ENCODE measurements at regions not wholly inside any gene's neighbourhood (a gene's known extent, or its start where the extent isn't known, plus 50 kb on each side); places are given as distances from the start of the nearest gene placed in this dataset.
"Not testable (repeated sequence)": the region's sequence is repeated elsewhere in the genome, so short reads cannot be mapped to it uniquely, and the experiment has no call there.

- TF ChIP-seq, protein P1, sequence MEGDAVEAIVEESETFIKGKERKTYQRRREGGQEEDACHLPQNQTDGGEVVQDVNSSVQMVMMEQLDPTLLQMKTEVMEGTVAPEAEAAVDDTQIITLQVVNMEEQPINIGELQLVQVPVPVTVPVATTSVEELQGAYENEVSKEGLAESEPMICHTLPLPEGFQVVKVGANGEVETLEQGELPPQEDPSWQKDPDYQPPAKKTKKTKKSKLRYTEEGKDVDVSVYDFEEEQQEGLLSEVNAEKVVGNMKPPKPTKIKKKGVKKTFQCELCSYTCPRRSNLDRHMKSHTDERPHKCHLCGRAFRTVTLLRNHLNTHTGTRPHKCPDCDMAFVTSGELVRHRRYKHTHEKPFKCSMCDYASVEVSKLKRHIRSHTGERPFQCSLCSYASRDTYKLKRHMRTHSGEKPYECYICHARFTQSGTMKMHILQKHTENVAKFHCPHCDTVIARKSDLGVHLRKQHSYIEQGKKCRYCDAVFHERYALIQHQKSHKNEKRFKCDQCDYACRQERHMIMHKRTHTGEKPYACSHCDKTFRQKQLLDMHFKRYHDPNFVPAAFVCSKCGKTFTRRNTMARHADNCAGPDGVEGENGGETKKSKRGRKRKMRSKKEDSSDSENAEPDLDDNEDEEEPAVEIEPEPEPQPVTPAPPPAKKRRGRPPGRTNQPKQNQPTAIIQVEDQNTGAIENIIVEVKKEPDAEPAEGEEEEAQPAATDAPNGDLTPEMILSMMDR (IDR thresholded peaks at IDR 0.05; ENCODE audit: low read depth, low read length, missing control alignments), result no peak
- H3K4me3 ChIP-seq (ENCODE audit: low read depth, low read length), result no peak overlapping the region
- no peaks in the 10 kb centered on the region for H3K36me3 ChIP-seq (replicated peaks)
- H3K27ac ChIP-seq, result no peak overlapping the region
- in situ Hi-C loops (cut with HindIII; ENCODE audit: low pct_ligation_motif_present, low sequenced_read_pairs), result no loop called here
- H3K27me3 ChIP-seq (replicated peaks), result no peaks in the 10 kb centered on the region
- no peak for DNase-seq
Measured at GRCh38 chr3:18216996-18217395, 208.1 kb downstream of the SATB1 start.

GRCh38 chr3:18215639-18216038, 209.5 kb downstream of the SATB1 start:
- H3K4me3 ChIP-seq (ENCODE audit: low read depth, low read length), result no peak overlapping the region
- H3K36me3 ChIP-seq (replicated peaks), result no peaks in the 10 kb centered on the region
- in situ Hi-C loops (cut with HindIII; ENCODE audit: low pct_ligation_motif_present, low sequenced_read_pairs), result no loop called here
- TF ChIP-seq, protein P1 (IDR thresholded peaks at IDR 0.05; ENCODE audit: low read depth, low read length, missing control alignments), result no peak
- H3K27ac ChIP-seq, result no peak overlapping the region
- no peaks in the 10 kb centered on the region for H3K27me3 ChIP-seq (replicated peaks)
- DNase-seq, result no peak

DNA sequence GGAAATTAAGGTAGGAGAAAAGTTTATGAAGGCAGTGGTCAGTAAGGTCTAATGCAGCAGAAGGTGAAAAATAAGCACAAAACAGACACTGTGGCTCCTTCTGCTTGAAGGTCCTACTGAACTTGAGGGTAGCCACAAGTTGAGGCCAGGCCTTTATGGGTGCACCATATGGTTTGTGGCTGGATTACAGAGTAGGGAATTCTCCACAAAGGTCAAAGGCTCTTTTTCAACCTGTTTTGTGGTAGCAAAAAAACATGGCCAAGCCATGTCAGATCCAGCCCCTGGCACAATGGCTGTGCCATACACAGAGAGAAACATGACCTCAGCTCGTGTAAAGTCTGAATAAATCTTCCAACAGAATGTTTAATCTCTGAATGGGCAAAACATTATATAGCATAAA, 214.0 kb downstream of the SATB1 start:
- in situ Hi-C loops (cut with HindIII; ENCODE audit: low pct_ligation_motif_present, low sequenced_read_pairs), result no loop called here
- H3K27ac ChIP-seq, result no peak overlapping the region
- DNase-seq, result no peak
- H3K27me3 ChIP-seq (replicated peaks), result no peaks in the 10 kb centered on the region
- TF ChIP-seq, protein P1 (IDR thresholded peaks at IDR 0.05; ENCODE audit: low read depth, low read length, missing control alignments), result no peak
- H3K36me3 ChIP-seq (replicated peaks), result no peaks in the 10 kb centered on the region
- no peak overlapping the region for H3K4me3 ChIP-seq (ENCODE audit: low read depth, low read length)

GRCh38 chr3:18208856-18209255, 216.3 kb downstream of the SATB1 start:
- TF ChIP-seq, protein P1 (IDR thresholded peaks at IDR 0.05; ENCODE audit: low read depth, low read length, missing control alignments), result no peak

DNA sequence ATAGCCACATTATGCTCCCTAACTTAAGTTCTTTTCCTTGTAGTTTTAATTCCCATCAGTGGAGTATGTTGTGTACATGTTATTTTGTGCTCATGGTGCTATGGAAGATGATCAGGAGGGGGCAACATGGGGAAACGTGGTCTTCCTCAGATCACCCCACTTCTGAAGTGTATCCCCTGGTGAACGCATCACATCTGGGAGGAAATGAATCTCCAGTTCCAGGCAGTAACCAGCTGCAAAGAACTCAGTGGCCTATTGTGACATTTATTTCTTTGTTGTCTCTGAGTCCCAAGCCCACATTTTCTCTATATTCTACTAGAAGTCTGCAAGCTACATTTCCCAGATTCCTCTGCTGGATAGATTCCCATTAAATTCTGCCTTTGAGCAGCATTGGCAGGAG, 217.0 kb downstream of the SATB1 start:
- no peak for DNase-seq
- Histone ChIP-seq H3K27ac (no peak overlapping the region), H3K4me3 (ENCODE audit: low read depth, low read length) (no peak overlapping the region), H3K36me3 (replicated peaks) (no peaks in the 10 kb centered on the region), H3K27me3 (replicated peaks) (no peaks in the 10 kb centered on the region)
- in situ Hi-C loops (cut with HindIII; ENCODE audit: low pct_ligation_motif_present, low sequenced_read_pairs), result no loop called here
- TF ChIP-seq, protein P1 (IDR thresholded peaks at IDR 0.05; ENCODE audit: low read depth, low read length, missing control alignments), result no peak

More at GRCh38 chr3:18208856-18209255, 216.3 kb downstream of the SATB1 start:
- H3K27ac ChIP-seq, result no peak overlapping the region
- H3K4me3 ChIP-seq (ENCODE audit: low read depth, low read length), result no peak overlapping the region
- in situ Hi-C loops (cut with HindIII; ENCODE audit: low pct_ligation_motif_present, low sequenced_read_pairs), result no loop called here
- H3K36me3 ChIP-seq (replicated peaks), result no peaks in the 10 kb centered on the region
- no peak for DNase-seq
- no peaks in the 10 kb centered on the region for H3K27me3 ChIP-seq (replicated peaks)

- no peak for DNase-seq
- in situ Hi-C loops (cut with HindIII; ENCODE audit: low pct_ligation_motif_present, low sequenced_read_pairs), result no loop called here
- H3K4me3 ChIP-seq (ENCODE audit: low read depth, low read length), result no peak overlapping the region
- H3K27ac ChIP-seq, result no peak overlapping the region
- no peaks in the 10 kb centered on the region for H3K36me3 ChIP-seq (replicated peaks)
- no peaks in the 10 kb centered on the region for H3K27me3 ChIP-seq (replicated peaks)
- TF ChIP-seq, protein P1 (IDR thresholded peaks at IDR 0.05; ENCODE audit: low read depth, low read length, missing control alignments), result no peak
Measured at GRCh38 chr3:18207226-18207625, 217.9 kb downstream of the SATB1 start.

DNA sequence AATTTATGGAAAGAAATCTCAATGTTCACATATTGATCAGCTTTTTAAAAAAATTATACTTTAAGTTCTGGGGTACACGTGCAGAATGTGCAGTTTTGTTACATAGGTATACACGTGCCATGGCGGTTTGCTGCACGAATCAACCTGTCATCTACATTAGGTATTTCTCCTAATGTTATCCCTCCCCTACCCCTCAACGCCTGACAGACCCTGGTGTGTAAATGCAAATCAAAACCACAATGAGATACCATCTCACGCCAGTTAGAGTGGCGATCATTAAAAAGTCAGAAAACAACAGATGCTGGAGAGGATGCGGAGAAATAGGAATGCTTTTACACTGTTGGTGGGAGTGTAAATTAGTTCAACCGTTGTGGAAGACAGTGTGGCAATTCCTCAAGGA, 219.4 kb downstream of the SATB1 start:
- H3K27ac ChIP-seq; H3K36me3 ChIP-seq (replicated peaks); in situ Hi-C loops (cut with HindIII; ENCODE audit: low pct_ligation_motif_present, low sequenced_read_pairs); H3K4me3 ChIP-seq (ENCODE audit: low read depth, low read length); H3K27me3 ChIP-seq (replicated peaks); DNase-seq: not testable (repeated sequence)

All from brain microvascular endothelial cell (primary cell).